ENCODE measurements at regions not wholly inside any gene's neighbourhood (a gene's known extent, or its start where the extent isn't known, plus 50 kb on each side); places are given as distances from the start of the nearest gene placed in this dataset.

GRCh38 chr1:4002741-4003140 is 102.7 kb upstream of the C1orf174 start:
- H3K9me3 ChIP-seq: peaks cover under 1% of the 10 kb centered on the region
- H3K4me3 ChIP-seq (ENCODE audit: low read depth in 1 of 2, low read length in 1 of 2): no peak overlapping the region
- no peaks in the 10 kb centered on the region for H3K4me1 ChIP-seq (ENCODE audit: control insufficient read depth in 1 of 2, insufficient read depth in 1 of 2, low read depth in 1 of 2, low read length in 1 of 2)
- no peak overlapping the region for H3K27ac ChIP-seq
- no peak for TF ChIP-seq CTCF (IDR thresholded peaks at IDR 0.05)
- H3K36me3 ChIP-seq: no peaks in the 10 kb centered on the region
- H3K27me3 ChIP-seq: peaks cover 26% of the 10 kb centered on the region

- peaks cover 7% of the 10 kb centered on the region for H3K9me3 ChIP-seq
These were observed 103.9 kb upstream of the C1orf174 start for GRCh38 chr1:4003846-4004505.

GRCh38 chr1:4004635-4005430 is 104.8 kb upstream of the C1orf174 start:
- no peaks in the 10 kb centered on the region for H3K4me1 ChIP-seq (ENCODE audit: control insufficient read depth in 1 of 2, insufficient read depth in 1 of 2, low read depth in 1 of 2, low read length in 1 of 2)
- H3K36me3 ChIP-seq: no peaks in the 10 kb centered on the region
- no peak for TF ChIP-seq CTCF (IDR thresholded peaks at IDR 0.05)
- no peak overlapping the region for H3K4me3 ChIP-seq (ENCODE audit: low read depth in 1 of 2, low read length in 1 of 2)
- peaks cover 7% of the 10 kb centered on the region for H3K9me3 ChIP-seq
- peaks cover 8% of the 10 kb centered on the region for H3K27me3 ChIP-seq
- no peak overlapping the region for H3K27ac ChIP-seq

More at GRCh38 chr1:4003846-4004505, 103.9 kb upstream of the C1orf174 start:
- Histone ChIP-seq H3K27ac (no peak overlapping the region), H3K4me3 (ENCODE audit: low read depth in 1 of 2, low read length in 1 of 2) (no peak overlapping the region), H3K36me3 (no peaks in the 10 kb centered on the region), H3K4me1 (ENCODE audit: control insufficient read depth in 1 of 2, insufficient read depth in 1 of 2, low read depth in 1 of 2, low read length in 1 of 2) (no peaks in the 10 kb centered on the region), H3K27me3 (peaks cover 16% of the 10 kb centered on the region)
- no peak for TF ChIP-seq CTCF (IDR thresholded peaks at IDR 0.05)

GRCh38 chr1:4005431-4005830 is 105.4 kb upstream of the C1orf174 start:
- no peaks in the 10 kb centered on the region for H3K4me1 ChIP-seq (ENCODE audit: control insufficient read depth in 1 of 2, insufficient read depth in 1 of 2, low read depth in 1 of 2, low read length in 1 of 2)
- peaks cover 2% of the 10 kb centered on the region for H3K27me3 ChIP-seq
- H3K36me3 ChIP-seq: no peaks in the 10 kb centered on the region
- no peak for TF ChIP-seq CTCF (IDR thresholded peaks at IDR 0.05)
- no peak overlapping the region for H3K27ac ChIP-seq
- no peak overlapping the region for H3K4me3 ChIP-seq (ENCODE audit: low read depth in 1 of 2, low read length in 1 of 2)
- H3K9me3 ChIP-seq: peaks cover 7% of the 10 kb centered on the region

GRCh38 chr1:4006676-4007374 is 106.8 kb upstream of the C1orf174 start:
- H3K27ac ChIP-seq: peak overlapping the region; percentile 28

More at GRCh38 chr1:4006676-4007374, 106.8 kb upstream of the C1orf174 start:
- peaks cover 7% of the 10 kb centered on the region for H3K9me3 ChIP-seq
- H3K36me3 ChIP-seq: no peaks in the 10 kb centered on the region
- no peaks in the 10 kb centered on the region for H3K27me3 ChIP-seq
- H3K4me3 ChIP-seq (ENCODE audit: low read depth in 1 of 2, low read length in 1 of 2): no peak overlapping the region
- no peaks in the 10 kb centered on the region for H3K4me1 ChIP-seq (ENCODE audit: control insufficient read depth in 1 of 2, insufficient read depth in 1 of 2, low read depth in 1 of 2, low read length in 1 of 2)
- no peak for TF ChIP-seq CTCF (IDR thresholded peaks at IDR 0.05)

Measured in neutrophil (primary cell).